ENCODE measurements at regions not wholly inside any gene's neighbourhood (a gene's known extent, or its start where the extent isn't known, plus 50 kb on each side); places are given as distances from the start of the nearest gene placed in this dataset.

GRCh38 chr6:91521999-91522398 is 935.1 kb upstream of the MAP3K7 start:
- DNase-seq (no peak), ATAC-seq (ENCODE audit: insufficient read depth, low FRiP score) (no peak)
- Histone ChIP-seq H3K27ac (ENCODE audit: low read depth in 1 of 2, low read length in 1 of 2) (no peak overlapping the region), H3K27me3 (ENCODE audit: control insufficient read depth in 3 of 3, insufficient read depth in 3 of 3, low read length in 2 of 3) (no peaks in the 10 kb centered on the region), H3K9ac (ENCODE audit: insufficient read depth in 1 of 2, low read length in 2 of 2) (no peak overlapping the region), H3K4me1 (ENCODE audit: control insufficient read depth in 5 of 5, insufficient read depth in 5 of 5, low read length in 5 of 5) (no peaks in the 10 kb centered on the region), H3K36me3 (ENCODE audit: control insufficient read depth in 4 of 4, insufficient read depth in 4 of 4, low read length in 4 of 4) (no peaks in the 10 kb centered on the region), H3K9me3 (ENCODE audit: control insufficient read depth in 4 of 4, insufficient read depth in 3 of 4, low read length in 3 of 4) (no peaks in the 10 kb centered on the region), H3K4me3 (no peak overlapping the region)
- no peak for TF ChIP-seq CTCF (IDR thresholded peaks at IDR 0.05; ENCODE audit: control extremely low read depth, extremely low read depth)

- Histone ChIP-seq H3K9ac (ENCODE audit: insufficient read depth in 1 of 2, low read length in 2 of 2) (no peak overlapping the region), H3K27ac (ENCODE audit: low read depth in 1 of 2, low read length in 1 of 2) (no peak overlapping the region), H3K9me3 (ENCODE audit: control insufficient read depth in 4 of 4, insufficient read depth in 3 of 4, low read length in 3 of 4) (no peaks in the 10 kb centered on the region), H3K4me1 (ENCODE audit: control insufficient read depth in 5 of 5, insufficient read depth in 5 of 5, low read length in 5 of 5) (no peaks in the 10 kb centered on the region), H3K4me3 (no peak overlapping the region), H3K27me3 (ENCODE audit: control insufficient read depth in 3 of 3, insufficient read depth in 3 of 3, low read length in 2 of 3) (no peaks in the 10 kb centered on the region), H3K36me3 (ENCODE audit: control insufficient read depth in 4 of 4, insufficient read depth in 4 of 4, low read length in 4 of 4) (no peaks in the 10 kb centered on the region)
- DNase-seq (no peak), ATAC-seq (ENCODE audit: insufficient read depth, low FRiP score) (no peak)
- 78 to 79% methylated on average over 2 of the region's 2 CpGs for WGBS, 2 donors
- TF ChIP-seq CTCF (IDR thresholded peaks at IDR 0.05; ENCODE audit: control extremely low read depth, extremely low read depth): no peak
Observed at GRCh38 chr6:91509711-91510110, 922.8 kb upstream of the MAP3K7 start.

GRCh38 chr6:91509039-91509438 is 922.2 kb upstream of the MAP3K7 start:
- no peaks in the 10 kb centered on the region for H3K4me1 ChIP-seq (ENCODE audit: control insufficient read depth in 5 of 5, insufficient read depth in 5 of 5, low read length in 5 of 5)
- no peaks in the 10 kb centered on the region for H3K27me3 ChIP-seq (ENCODE audit: control insufficient read depth in 3 of 3, insufficient read depth in 3 of 3, low read length in 2 of 3)
- no peak for TF ChIP-seq CTCF (IDR thresholded peaks at IDR 0.05; ENCODE audit: control extremely low read depth, extremely low read depth)
- DNase-seq: no peak
- no peak overlapping the region for H3K9ac ChIP-seq (ENCODE audit: insufficient read depth in 1 of 2, low read length in 2 of 2)
- ATAC-seq (ENCODE audit: insufficient read depth, low FRiP score): no peak
- WGBS, 2 donors: 81 to 85% methylated on average over 2 of the region's 2 CpGs
- H3K27ac ChIP-seq (ENCODE audit: low read depth in 1 of 2, low read length in 1 of 2): no peak overlapping the region
- no peak overlapping the region for H3K4me3 ChIP-seq
- H3K36me3 ChIP-seq (ENCODE audit: control insufficient read depth in 4 of 4, insufficient read depth in 4 of 4, low read length in 4 of 4): no peaks in the 10 kb centered on the region
- H3K9me3 ChIP-seq (ENCODE audit: control insufficient read depth in 4 of 4, insufficient read depth in 3 of 4, low read length in 3 of 4): no peaks in the 10 kb centered on the region

GRCh38 chr6:91506509-91506908 is 919.6 kb upstream of the MAP3K7 start:
- H3K9me3 ChIP-seq (ENCODE audit: control insufficient read depth in 4 of 4, insufficient read depth in 3 of 4, low read length in 3 of 4): no peaks in the 10 kb centered on the region
- no peaks in the 10 kb centered on the region for H3K36me3 ChIP-seq (ENCODE audit: control insufficient read depth in 4 of 4, insufficient read depth in 4 of 4, low read length in 4 of 4)
- no peak overlapping the region for H3K9ac ChIP-seq (ENCODE audit: insufficient read depth in 1 of 2, low read length in 2 of 2)
- ATAC-seq (ENCODE audit: insufficient read depth, low FRiP score) (no peak), DNase-seq (no peak)
- no peak overlapping the region for H3K4me3 ChIP-seq
- no peaks in the 10 kb centered on the region for H3K4me1 ChIP-seq (ENCODE audit: control insufficient read depth in 5 of 5, insufficient read depth in 5 of 5, low read length in 5 of 5)
- H3K27me3 ChIP-seq (ENCODE audit: control insufficient read depth in 3 of 3, insufficient read depth in 3 of 3, low read length in 2 of 3): no peaks in the 10 kb centered on the region
- H3K27ac ChIP-seq (ENCODE audit: low read depth in 1 of 2, low read length in 1 of 2): no peak overlapping the region
- no peak for TF ChIP-seq CTCF (IDR thresholded peaks at IDR 0.05; ENCODE audit: control extremely low read depth, extremely low read depth)
- 64 to 78% methylated on average over 5 of the region's 5 CpGs for WGBS, 2 donors

All from lung (tissue), 11 donors.